Activated T-cell treated with anti-CD3 and anti-CD28 coated beads, Interleukin-2, amount 50 U/mL, for 72 hours (primary cell): ENCODE measurements at regions not wholly inside any gene's neighbourhood (a gene's known extent, or its start where the extent isn't known, plus 50 kb on each side); places are given as distances from the start of the nearest gene placed in this dataset.

ENCODE experiments used
- ATAC-seq, 2 donors: fragments of 150-1000 bp; cut with Tn5 transposase; replicated peaks in 1 of 2; 2 replicates each; pipeline ENCODE4 v1.10.0; 2021; ENCODE audit warnings: moderate library complexity in 2 of 2, mild to moderate bottlenecking in 1 of 2
- DNase-seq, 2 donors: peaks; one replicate each; pipeline ENCODE4 v3.0.0; 2021 to 2022; ENCODE audit warnings: mixed read lengths in 1 of 2
- H3K27ac Mint-ChIP-seq: one replicate; pipeline ENCODE4 v1.8.0; 2022; ENCODE audit warnings: mild to moderate bottlenecking, moderate library complexity, mixed read lengths
- H3K27me3 Mint-ChIP-seq: one replicate; pipeline ENCODE4 v1.8.0; 2022; ENCODE audit warnings: low read depth, mixed read lengths
- H3K36me3 Mint-ChIP-seq, 2 donors: one replicate each; pipeline ENCODE4 v1.8.0; 2022; ENCODE audit warnings: mixed read lengths in 2 of 2, mild to moderate bottlenecking in 1 of 2; ENCODE audit not compliant: insufficient read depth in 2 of 2
- H3K4me1 Mint-ChIP-seq: one replicate; pipeline ENCODE4 v1.8.0; 2022; ENCODE audit warnings: low read depth, mixed read lengths
- H3K4me3 Mint-ChIP-seq, 2 donors: one replicate each; pipeline ENCODE4 v1.8.0; 2022; ENCODE audit warnings: mild to moderate bottlenecking in 2 of 2, mixed read lengths in 2 of 2, moderate library complexity in 2 of 2
- H3K9me3 Mint-ChIP-seq, 2 donors: one replicate each; pipeline ENCODE4 v1.8.0; 2022; ENCODE audit warnings: mixed read lengths in 2 of 2

- Mint-ChIP-seq H3K4me3 (no peak overlapping the region), H3K36me3 (no peaks in the 10 kb centered on the region), H3K4me1 (no peaks in the 10 kb centered on the region), H3K27ac (no peak overlapping the region), H3K27me3 (no peaks in the 10 kb centered on the region), H3K9me3 (peaks cover 0 to 6% of the 10 kb centered on the region in 2 donors)
- no peak for ATAC-seq
- no peak for DNase-seq
Measured at GRCh38 chr1:219266524-219266923, 92.8 kb downstream of the LYPLAL1 start.

- H3K27me3 Mint-ChIP-seq = no peaks in the 10 kb centered on the region
- H3K4me3 Mint-ChIP-seq = no peak overlapping the region
- no peaks in the 10 kb centered on the region for H3K4me1 Mint-ChIP-seq
- DNase-seq (no peak), ATAC-seq (no peak)
- H3K27ac Mint-ChIP-seq = no peak overlapping the region
- H3K36me3 Mint-ChIP-seq = no peaks in the 10 kb centered on the region
- peaks cover 0 to 7% of the 10 kb centered on the region in 2 donors for H3K9me3 Mint-ChIP-seq
Measured at GRCh38 chr1:219265026-219265515, 91.4 kb downstream of the LYPLAL1 start.

- Mint-ChIP-seq H3K27ac (no peak overlapping the region), H3K27me3 (no peaks in the 10 kb centered on the region), H3K36me3 (no peaks in the 10 kb centered on the region), H3K9me3 (peaks cover 0 to 7% of the 10 kb centered on the region in 2 donors), H3K4me3 (no peak overlapping the region), H3K4me1 (no peaks in the 10 kb centered on the region)
- DNase-seq (no peak), ATAC-seq (no peak)
Measured at GRCh38 chr1:219264561-219264960, 90.9 kb downstream of the LYPLAL1 start.
